Stimulated activated CD8-positive, alpha-beta memory T cell treated with anti-CD3 and anti-CD28 coated beads, Interleukin-2, amount 100 ng/mL, for 1 hour (primary cell): ENCODE measurements at regions not wholly inside any gene's neighbourhood (a gene's known extent, or its start where the extent isn't known, plus 50 kb on each side); places are given as distances from the start of the nearest gene placed in this dataset.
"Not testable (repeated sequence)": the region's sequence is repeated elsewhere in the genome, so short reads cannot be mapped to it uniquely, and the experiment has no call there.

Source experiments
- DNase-seq, 2 donors: peaks; one replicate each; pipeline ENCODE4 v3.0.0-alpha.2; 2020; ENCODE audit warnings: low read depth in 2 of 2

- DNase-seq, result no peak
Measured at GRCh38 chr6:145271577-145271976, 463.7 kb downstream of the EPM2A start.

DNA sequence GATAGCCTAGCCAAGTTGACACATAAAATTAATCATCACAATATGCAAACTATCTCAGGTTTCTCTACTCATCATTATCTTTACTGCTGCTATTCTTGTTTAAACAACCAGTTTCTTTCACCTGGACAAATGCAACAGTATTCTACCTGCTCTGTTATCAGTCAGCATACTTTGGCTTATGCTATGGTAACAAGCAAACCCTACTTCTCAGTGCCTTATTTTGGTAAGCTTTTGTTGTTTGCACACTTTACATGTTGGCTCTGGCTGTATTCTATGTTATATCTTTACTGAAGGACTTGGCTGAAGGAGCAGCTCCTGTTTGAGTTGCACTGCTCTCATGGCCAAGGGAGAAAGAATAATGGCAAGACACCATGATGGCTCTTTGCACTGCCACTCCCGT is 463.1 kb downstream of the EPM2A start:
- no peak for DNase-seq

DNA sequence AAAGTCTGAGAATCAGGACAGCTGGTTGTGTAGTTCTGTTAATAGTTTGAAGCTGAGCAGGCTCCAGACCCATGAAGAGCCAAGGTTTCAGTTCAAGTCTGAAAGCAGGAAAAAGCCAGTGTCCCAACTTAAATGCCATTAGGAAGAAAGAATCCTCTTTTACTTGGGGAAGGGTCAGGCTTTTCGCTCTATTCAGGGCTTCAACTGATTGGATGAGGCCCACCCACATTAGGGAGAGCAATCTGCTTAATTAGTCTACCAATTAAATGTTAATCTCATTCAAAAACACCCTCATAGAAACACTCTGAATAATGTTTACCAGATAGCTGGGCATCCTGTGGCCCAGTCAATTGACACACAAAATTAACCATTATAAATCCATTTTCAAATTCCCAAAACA is 462.2 kb downstream of the EPM2A start:
- no peak for DNase-seq

- DNase-seq, result no peak
Measured at GRCh38 chr6:145274083-145274482, 461.2 kb downstream of the EPM2A start.

GRCh38 chr6:145275019-145275418 is 460.3 kb downstream of the EPM2A start:
- DNase-seq, result no peak

DNA sequence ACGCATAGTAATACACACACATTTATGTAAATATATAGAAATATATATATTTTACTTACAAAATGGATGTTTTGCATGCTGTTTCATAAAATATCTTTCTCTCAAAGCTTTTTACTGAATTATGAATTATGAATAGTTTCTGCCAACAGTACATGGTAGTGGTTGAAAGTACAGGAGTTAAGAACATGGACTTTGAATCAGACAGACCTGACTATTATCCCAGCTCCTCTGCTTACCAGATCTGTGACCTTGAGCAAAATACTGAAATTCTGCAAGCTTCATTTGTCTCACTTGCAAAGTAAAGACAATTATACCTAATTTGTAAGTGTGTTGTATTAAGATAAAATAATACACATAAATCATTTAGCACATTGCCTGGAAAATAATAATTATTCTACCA is 459.5 kb downstream of the EPM2A start:
- DNase-seq, result no peak

DNA sequence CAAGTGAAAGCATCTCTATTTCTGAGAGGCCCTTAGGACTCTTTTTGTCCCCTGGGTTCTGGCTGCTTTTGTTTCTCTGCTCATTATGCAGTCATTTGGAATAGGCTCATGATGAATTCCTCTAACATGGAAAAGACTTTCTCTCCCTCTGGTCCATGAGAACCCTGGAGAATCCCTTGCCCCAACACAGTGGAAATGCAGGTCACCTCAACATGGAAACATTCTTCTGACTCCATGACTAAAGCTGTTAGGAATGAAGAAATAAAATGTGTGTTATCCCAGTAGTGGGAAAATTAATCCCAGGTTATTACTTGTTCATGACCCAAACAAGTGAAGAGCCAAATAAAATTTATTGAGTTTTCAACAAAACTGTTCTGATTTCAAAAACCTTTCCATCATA is 458.6 kb downstream of the EPM2A start:
- no peak for DNase-seq

GRCh38 chr6:145277358-145278086 is 457.8 kb downstream of the EPM2A start:
- no peak for DNase-seq

DNA sequence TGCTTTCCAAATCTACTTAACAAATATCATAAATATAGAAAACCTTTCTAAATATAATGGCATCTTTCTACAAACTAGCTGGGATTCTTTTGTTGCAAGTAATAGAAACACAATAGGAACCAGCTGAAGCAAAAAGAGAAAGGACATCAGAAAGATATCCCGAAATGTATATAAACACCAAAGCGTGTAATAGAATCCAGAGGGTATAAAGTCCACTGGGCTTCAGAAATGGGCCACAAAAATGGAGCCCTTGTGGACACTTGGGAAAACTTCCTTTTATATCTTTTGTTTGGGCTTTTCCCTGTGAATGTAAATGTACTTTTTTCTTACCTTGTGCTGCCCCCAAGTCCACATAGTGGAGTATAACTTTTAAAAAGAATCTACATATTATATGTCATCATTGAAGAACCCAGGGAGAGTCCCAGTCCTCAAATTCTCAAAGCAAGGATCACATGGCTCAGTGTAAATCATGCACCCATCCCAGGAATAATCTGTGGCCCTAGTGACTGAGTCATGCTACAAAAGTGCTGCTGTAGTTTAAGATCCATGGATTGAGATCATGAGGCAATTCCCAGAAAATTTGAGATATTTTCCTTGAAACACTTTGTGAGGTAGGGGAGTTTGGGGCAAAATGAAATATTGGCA is 457.0 kb downstream of the EPM2A start:
- no peak for DNase-seq

DNA sequence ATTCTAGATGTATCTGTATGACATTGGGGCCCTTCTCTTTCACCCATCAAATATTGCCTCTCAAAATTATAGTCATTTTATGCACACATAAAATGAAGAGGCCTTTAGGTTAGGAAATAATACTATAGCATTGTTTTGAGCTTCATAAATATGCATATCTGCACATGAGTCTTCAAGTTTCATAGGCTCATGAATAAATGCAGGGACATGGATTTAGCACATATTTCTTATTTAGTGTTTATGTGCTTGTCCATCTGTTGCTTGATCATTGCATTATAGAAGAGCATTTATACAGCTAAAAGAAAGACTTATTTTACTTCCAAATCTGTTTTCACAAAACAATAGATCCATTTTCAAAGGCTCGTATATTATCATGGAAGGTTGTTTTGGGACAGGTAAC is 455.8 kb downstream of the EPM2A start:
- no peak for DNase-seq

DNA sequence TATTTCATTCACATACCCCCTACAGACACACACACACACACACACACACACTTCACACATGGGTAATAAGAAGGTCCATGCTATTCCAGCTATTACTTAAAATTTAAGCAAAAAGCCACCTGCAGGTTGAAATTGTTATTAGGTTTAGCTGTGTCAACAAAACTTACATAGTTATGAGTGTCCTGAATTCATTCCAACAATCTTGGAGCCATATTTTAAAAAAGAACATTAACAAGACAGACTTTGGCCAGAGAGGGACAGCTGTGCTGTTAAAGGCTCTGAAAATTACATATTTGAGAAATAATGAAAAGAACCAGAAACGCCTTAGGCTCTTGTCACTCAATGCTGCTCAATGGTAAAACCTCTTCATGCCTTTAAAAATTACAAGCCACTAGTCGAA is 455.3 kb downstream of the EPM2A start:
- no peak for DNase-seq

- DNase-seq, result not testable (repeated sequence)
Measured at GRCh38 chr6:145283209-145283608, 452.1 kb downstream of the EPM2A start.

GRCh38 chr6:145283856-145284255 is 451.5 kb downstream of the EPM2A start:
- DNase-seq, result no peak

DNA sequence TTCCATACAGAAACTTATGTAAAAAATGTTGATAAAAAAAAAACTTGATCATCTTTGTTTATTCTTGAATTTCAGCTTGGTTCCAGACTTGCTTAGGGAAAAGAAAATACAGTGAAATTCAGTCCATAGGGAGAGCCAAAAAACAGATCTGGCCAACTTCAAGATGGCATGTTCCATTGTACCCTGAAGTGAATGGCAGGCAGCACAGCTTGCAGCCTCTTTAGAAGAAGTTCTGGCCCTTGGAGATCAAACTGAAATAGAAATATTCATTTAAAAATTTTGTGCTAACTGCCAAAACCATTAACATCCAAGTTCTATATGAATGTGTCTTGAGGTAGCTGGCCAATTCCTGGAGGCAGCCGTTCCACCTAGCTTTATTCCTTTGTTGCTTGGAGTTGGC is 448.4 kb downstream of the EPM2A start:
- no peak for DNase-seq

- DNase-seq, result no peak
Measured at GRCh38 chr6:145289573-145289972, 445.7 kb downstream of the EPM2A start.

GRCh38 chr6:145290122-145290521 is 445.2 kb downstream of the EPM2A start:
- no peak for DNase-seq

DNA sequence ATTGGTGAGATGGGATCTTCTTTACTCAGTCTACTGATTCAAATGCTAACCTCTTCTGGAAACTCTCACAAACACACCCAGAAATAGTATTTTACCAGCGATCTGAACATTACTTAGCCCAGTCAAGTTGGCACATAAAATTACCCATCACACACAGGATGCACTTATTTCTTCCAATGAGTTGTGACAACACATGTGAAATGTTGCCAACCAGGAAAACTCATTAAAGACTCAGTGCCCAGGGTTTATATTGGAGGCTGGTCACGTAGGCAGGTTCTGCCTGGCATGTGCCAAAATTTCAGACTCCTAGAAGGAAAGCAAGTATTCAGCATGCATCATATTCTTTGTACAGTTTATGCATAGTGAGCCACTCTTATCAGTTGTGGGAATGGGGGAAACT is 443.3 kb downstream of the EPM2A start:
- no peak for DNase-seq

GRCh38 chr6:145294942-145295341 is 440.4 kb downstream of the EPM2A start:
- DNase-seq, result no peak

DNA sequence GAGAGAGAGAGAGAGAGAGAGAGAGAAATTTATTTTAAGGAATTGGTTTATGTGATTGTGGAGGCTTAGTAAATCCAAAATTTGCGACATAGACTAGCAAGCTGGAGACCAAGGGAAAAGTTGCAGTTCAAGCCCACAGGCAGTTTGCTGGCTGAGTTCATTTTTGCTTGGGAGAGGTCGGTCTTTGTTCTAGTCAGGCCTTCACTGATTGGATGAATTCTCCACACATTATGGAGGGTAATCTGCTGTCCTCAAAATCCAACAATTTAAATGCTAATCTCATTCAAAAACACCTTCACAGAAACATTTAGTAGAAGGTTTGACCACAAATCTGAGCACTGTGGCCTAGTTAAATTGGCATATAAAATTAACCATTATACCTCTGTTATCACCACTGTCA is 439.6 kb downstream of the EPM2A start:
- DNase-seq, result no peak

- no peak for DNase-seq
Measured at GRCh38 chr6:145305670-145306069, 429.6 kb downstream of the EPM2A start.

DNA sequence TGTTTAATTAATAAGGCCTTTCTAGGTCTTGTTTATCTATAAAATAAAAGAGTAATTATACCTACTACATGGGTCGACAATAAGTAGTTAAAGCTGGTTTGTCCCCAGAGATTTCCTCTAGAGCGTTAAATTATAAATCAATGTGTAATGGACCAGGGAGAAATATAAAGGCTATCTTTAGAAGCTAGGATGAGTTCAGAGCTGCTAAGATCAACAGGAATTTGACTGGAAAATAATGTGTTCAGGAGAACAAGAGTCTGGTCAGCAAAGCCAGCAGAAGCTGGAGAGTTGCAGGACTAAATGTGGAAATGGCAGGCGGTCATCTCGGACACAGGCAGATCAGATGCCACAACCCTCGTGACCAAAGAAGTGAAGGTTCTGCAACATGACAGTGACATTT is 428.8 kb downstream of the EPM2A start:
- DNase-seq, result no peak

DNA sequence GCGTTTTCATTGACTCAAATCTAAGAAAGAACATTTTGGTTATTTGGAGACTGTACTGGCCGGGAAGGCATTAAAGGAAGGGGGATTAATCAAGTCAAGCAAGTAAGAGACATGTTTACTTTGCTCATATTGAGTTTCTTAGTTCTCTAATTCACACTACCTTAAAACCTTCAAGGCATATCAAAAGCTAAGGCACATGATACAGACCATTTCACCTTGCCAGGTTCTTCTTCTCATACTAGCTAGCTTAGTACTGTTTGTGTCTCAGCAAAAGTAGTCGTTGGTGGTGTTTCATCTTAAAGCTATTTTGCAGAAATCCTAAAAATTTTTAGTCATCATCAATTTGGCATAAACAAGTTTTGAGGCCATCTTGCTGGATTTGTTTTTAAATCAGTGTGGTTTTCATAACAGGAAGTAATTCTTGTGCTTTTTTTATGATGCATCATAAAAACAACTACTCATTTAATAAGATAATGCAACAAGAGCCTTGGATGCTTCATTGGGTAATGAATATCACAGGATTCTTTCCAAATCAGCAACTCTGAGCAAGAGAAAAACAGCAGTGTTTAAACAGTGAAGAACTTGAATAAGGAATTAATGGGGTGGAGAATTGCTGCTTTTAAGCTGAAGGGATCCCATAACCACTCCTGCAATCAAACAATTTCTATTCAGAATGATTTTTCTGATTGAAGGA is 425.3 kb downstream of the EPM2A start:
- no peak for DNase-seq

DNA sequence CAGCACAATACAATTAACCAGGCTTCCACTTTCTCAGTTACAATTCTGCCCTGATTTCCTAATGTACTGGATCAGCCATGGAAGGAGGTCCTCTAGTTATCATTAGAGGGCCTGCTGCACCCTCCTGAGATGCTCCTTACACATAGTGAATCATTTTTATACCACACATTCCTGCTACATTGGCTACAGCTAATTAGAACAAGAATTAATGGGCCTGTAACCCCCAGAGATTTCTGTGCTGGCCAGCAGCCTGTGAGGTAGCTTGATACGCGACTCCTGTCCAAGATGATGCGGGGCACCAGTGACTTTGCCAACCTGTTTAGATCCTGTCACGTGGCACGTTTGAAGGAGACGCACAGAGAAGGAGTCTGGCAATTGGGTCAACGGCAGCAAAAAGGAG is 422.8 kb downstream of the EPM2A start:
- no peak for DNase-seq
